Testis (tissue), 2 donors: ENCODE measurements at regions not wholly inside any gene's neighbourhood (a gene's known extent, or its start where the extent isn't known, plus 50 kb on each side); places are given as distances from the start of the nearest gene placed in this dataset.

ENCODE experiments used
- DNase-seq: peaks from one replicate; pipeline ENCODE4 v3.0.0-alpha.2; 2019
- H3K27ac ChIP-seq, 2 donors: fragments of 200-600 bp; sonication (generic); one replicate each; pipeline ENCODE4 v1.5.1; 2019
- H3K27me3 ChIP-seq: fragments of 200-600 bp; sonication (generic); one replicate; pipeline ENCODE4 v1.5.1; 2019
- H3K36me3 ChIP-seq: fragments of 200-600 bp; sonication (generic); one replicate; pipeline ENCODE4 v1.5.1; 2017; ENCODE audit warnings: low read depth; ENCODE audit errors: missing control alignments
- H3K4me1 ChIP-seq: fragments of 200-600 bp; sonication (generic); one replicate; pipeline ENCODE4 v1.5.1; 2019
- H3K4me3 ChIP-seq, 2 donors: fragments of 200-600 bp; sonication (generic); one replicate each; pipeline ENCODE4 v1.5.1; 2017 to 2019
- H3K9me3 ChIP-seq: fragments of 200-600 bp; sonication (generic); one replicate; pipeline ENCODE4 v1.5.1; 2017
- CTCF ChIP-seq, 3 experiments: fragments of 450-650 bp in 2 of 3; fragments of 200-600 bp in 1 of 3; sonication (generic) in 1 of 3; IDR thresholded peaks; one replicate each; pipeline ENCODE4 v1.5.1; 2016 to 2019; ENCODE audit warnings: antibody characterized with exemption in 3 of 3, mild to moderate bottlenecking in 2 of 3, moderate library complexity in 1 of 3
- POLR2A ChIP-seq: fragments of 450-650 bp; IDR thresholded peaks from one replicate; pipeline ENCODE4 v1.6.1; 2017; ENCODE audit warnings: antibody characterized with exemption, mild to moderate bottlenecking, moderate library complexity
- WGBS, 2 donors: methylation state at CpG; one replicate each; pipeline ENCODE4 v1.1.5; 2018; 5-methylcytosine and 5-hydroxymethylcytosine counted together
- intact Hi-C: fragments of 100-400 bp; cut with DNase I; formaldehyde crosslinking; loops from one replicate; pipeline ENCODE4 v1.15.1; 2023; ENCODE audit warnings: low total_unique reads

GRCh38 chr10:129272176-129272575 lies 194.9 kb upstream of the MGMT start:
- no peak for DNase-seq
- H3K27ac ChIP-seq, result no peak overlapping the region
- intact Hi-C loops, result no loop called here
- WGBS, 2 donors, result 32% methylated on average over 8 of the region's 8 CpGs
- H3K36me3 ChIP-seq, result no peaks in the 10 kb centered on the region
- H3K4me3 ChIP-seq, result no peak overlapping the region
- no peaks in the 10 kb centered on the region for H3K9me3 ChIP-seq
- TF ChIP-seq CTCF (IDR thresholded peaks at IDR 0.05) (no peak), POLR2A (no peak)
- no peaks in the 10 kb centered on the region for H3K4me1 ChIP-seq
- H3K27me3 ChIP-seq, result no peaks in the 10 kb centered on the region

GRCh38 chr10:129272866-129273650 lies 194.0 kb upstream of the MGMT start:
- intact Hi-C loops, result no loop called here
- no peaks in the 10 kb centered on the region for H3K9me3 ChIP-seq

GRCh38 chr10:129273860-129274259 lies 193.2 kb upstream of the MGMT start:
- no peaks in the 10 kb centered on the region for H3K27me3 ChIP-seq
- no peaks in the 10 kb centered on the region for H3K9me3 ChIP-seq
- no peak for DNase-seq
- H3K4me1 ChIP-seq, result no peaks in the 10 kb centered on the region
- H3K4me3 ChIP-seq, result no peak overlapping the region
- no peak overlapping the region for H3K27ac ChIP-seq
- TF ChIP-seq POLR2A (no peak), CTCF (IDR thresholded peaks at IDR 0.05) (no peak)
- WGBS, 2 donors, result 67 to 82% methylated on average over 7 of the region's 7 CpGs
- H3K36me3 ChIP-seq, result no peaks in the 10 kb centered on the region
- intact Hi-C loops, result no loop called here

More at GRCh38 chr10:129272866-129273650, 194.0 kb upstream of the MGMT start:
- H3K4me3 ChIP-seq, result no peak overlapping the region
- no peak for DNase-seq
- no peaks in the 10 kb centered on the region for H3K36me3 ChIP-seq
- no peak overlapping the region for H3K27ac ChIP-seq
- no peaks in the 10 kb centered on the region for H3K27me3 ChIP-seq
- no peaks in the 10 kb centered on the region for H3K4me1 ChIP-seq
- no peak for TF ChIP-seq CTCF (IDR thresholded peaks at IDR 0.05)
- TF ChIP-seq POLR2A, result no peak
- 81 to 85% methylated on average over 5 of the region's 5 CpGs for WGBS, 2 donors

- WGBS, 2 donors, result 74 to 75% methylated on average over 10 of the region's 10 CpGs
- intact Hi-C loops, result no loop called here
These were observed 192.1 kb upstream of the MGMT start for GRCh38 chr10:129274748-129275474.

More at GRCh38 chr10:129274748-129275474, 192.1 kb upstream of the MGMT start:
- DNase-seq, result no peak
- no peaks in the 10 kb centered on the region for H3K9me3 ChIP-seq
- no peak overlapping the region for H3K4me3 ChIP-seq
- no peaks in the 10 kb centered on the region for H3K4me1 ChIP-seq
- H3K27me3 ChIP-seq, result no peaks in the 10 kb centered on the region
- no peaks in the 10 kb centered on the region for H3K36me3 ChIP-seq
- no peak overlapping the region for H3K27ac ChIP-seq
- TF ChIP-seq CTCF (IDR thresholded peaks at IDR 0.05), result no peak
- no peak for TF ChIP-seq POLR2A
